Panc1 (cell line): ENCODE measurements at regions not wholly inside any gene's neighbourhood (a gene's known extent, or its start where the extent isn't known, plus 50 kb on each side); places are given as distances from the start of the nearest gene placed in this dataset.

Experiments
- ATAC-seq: fragments of 200-7000 bp; cut with Tn5 transposase; 2 replicates; pipeline ENCODE4 v1.9.1; 2020; ENCODE audit warnings: mild to moderate bottlenecking, moderate library complexity
- BruUV-seq: library from RNA; stranded (reverse); fragments of 400-500 nt; replicated peaks from 2 replicates; lab custom pipeline; 2021; lab: Mats Ljungman, UMichigan
- CTCF ChIA-PET: fragments of 300-600 bp; sonication (Branson Sonifier 250); formaldehyde crosslinking; loops from one replicate; lab custom pipeline; 2022; ENCODE audit warnings: antibody characterized with exemption; lab: Charles Lee
- POLR2A ChIA-PET: fragments of 300-600 bp; sonication (Branson Sonifier 250); formaldehyde crosslinking; loops from one replicate; lab custom pipeline; 2022; ENCODE audit warnings: antibody characterized with exemption; lab: Charles Lee
- DNase-seq: peaks from one replicate; pipeline ENCODE4 v3.0.0-alpha.2; 2010; ENCODE audit warnings: low read depth, low spot score
- H3K27ac ChIP-seq: 2 replicates; pipeline ENCODE4 v1.5.1; 2011; ENCODE audit warnings: mild to moderate bottlenecking, low read length, inconsistent platforms
- H3K27me3 ChIP-seq: fragments of 200-500 bp; sonication (Bioruptor generic); 2 replicates; pipeline ENCODE4 v1.6.0; 2014; ENCODE audit warnings: low read length, inconsistent platforms; ENCODE audit not compliant: control insufficient read depth, insufficient read depth
- H3K36me3 ChIP-seq: fragments of 200-500 bp; sonication (Bioruptor generic); 2 replicates; pipeline ENCODE4 v1.5.1; 2014; ENCODE audit warnings: inconsistent platforms, mild to moderate bottlenecking, low read length, moderate library complexity; ENCODE audit not compliant: control insufficient read depth, insufficient read depth
- H3K4me1 ChIP-seq: 2 replicates; pipeline ENCODE4 v1.5.1; 2011; ENCODE audit warnings: inconsistent platforms, mild to moderate bottlenecking, low read length, moderate library complexity; ENCODE audit not compliant: control insufficient read depth, insufficient read depth
- H3K4me3 ChIP-seq, 2 experiments: 2 replicates each; pipeline ENCODE4 v1.5.1; 2011 to 2012; ENCODE audit warnings: low read depth in 2 of 2, low read length in 2 of 2, mild to moderate bottlenecking in 2 of 2, inconsistent platforms in 1 of 2, moderate library complexity in 1 of 2
- H3K9me3 ChIP-seq: fragments of 200-500 bp; sonication (Bioruptor generic); 2 replicates; pipeline ENCODE4 v1.5.1; 2014; ENCODE audit warnings: low read depth, mild to moderate bottlenecking, inconsistent platforms, low read length, moderate library complexity; ENCODE audit not compliant: control insufficient read depth, insufficient read depth
- POLR2AphosphoS5 ChIP-seq: IDR thresholded peaks from 2 replicates; pipeline ENCODE4 v1.6.1; 2012; ENCODE audit warnings: mild to moderate bottlenecking, low read depth, low read length, moderate library complexity
- SIN3A ChIP-seq: IDR thresholded peaks from 2 replicates; pipeline ENCODE4 v1.6.1; 2012; ENCODE audit warnings: low read depth, mild to moderate bottlenecking, low read length, moderate library complexity, borderline replicate concordance; ENCODE audit not compliant: insufficient read depth
- TCF7L2 ChIP-seq: IDR thresholded peaks from 2 replicates; pipeline ENCODE4 v1.6.1; 2011; ENCODE audit warnings: mild to moderate bottlenecking, low read depth, low read length, inconsistent platforms
- in situ Hi-C: cut with HindIII; loops from 2 replicates; pipeline ENCODE4 v1.10.0; 2016; ENCODE audit warnings: low sequenced_read_pairs, low pct_unique_long_range_greater_than_20kb
- intact Hi-C: fragments of 100-400 bp; cut with micrococcal nuclease; formaldehyde crosslinking; loops from one replicate; pipeline ENCODE4 v1.10.0; 2022; ENCODE audit not compliant: unreplicated experiment
- TF ChIP-seq, protein P1 (sequence below), 2 experiments: IDR thresholded peaks; 2 replicates each; pipeline ENCODE4 v1.6.1; 2011 to 2012; ENCODE audit warnings: low read depth in 2 of 2, control low read depth in 1 of 2, low read length in 1 of 2, mild to moderate bottlenecking in 1 of 2, moderate library complexity in 1 of 2; ENCODE audit not compliant: insufficient read depth in 1 of 2
- TF ChIP-seq, protein P2 (sequence below): fragments of 450-650 bp; IDR thresholded peaks from 2 replicates; pipeline ENCODE4 v1.5.1; 2017; ENCODE audit warnings: mild to moderate bottlenecking

GRCh38 chr5:99949969-99950524, 585.1 kb upstream of the FAM174A start:
- TF ChIP-seq POLR2AphosphoS5 (no peak), SIN3A (no peak), TCF7L2 (no peak)
- TF ChIP-seq, protein P1, sequence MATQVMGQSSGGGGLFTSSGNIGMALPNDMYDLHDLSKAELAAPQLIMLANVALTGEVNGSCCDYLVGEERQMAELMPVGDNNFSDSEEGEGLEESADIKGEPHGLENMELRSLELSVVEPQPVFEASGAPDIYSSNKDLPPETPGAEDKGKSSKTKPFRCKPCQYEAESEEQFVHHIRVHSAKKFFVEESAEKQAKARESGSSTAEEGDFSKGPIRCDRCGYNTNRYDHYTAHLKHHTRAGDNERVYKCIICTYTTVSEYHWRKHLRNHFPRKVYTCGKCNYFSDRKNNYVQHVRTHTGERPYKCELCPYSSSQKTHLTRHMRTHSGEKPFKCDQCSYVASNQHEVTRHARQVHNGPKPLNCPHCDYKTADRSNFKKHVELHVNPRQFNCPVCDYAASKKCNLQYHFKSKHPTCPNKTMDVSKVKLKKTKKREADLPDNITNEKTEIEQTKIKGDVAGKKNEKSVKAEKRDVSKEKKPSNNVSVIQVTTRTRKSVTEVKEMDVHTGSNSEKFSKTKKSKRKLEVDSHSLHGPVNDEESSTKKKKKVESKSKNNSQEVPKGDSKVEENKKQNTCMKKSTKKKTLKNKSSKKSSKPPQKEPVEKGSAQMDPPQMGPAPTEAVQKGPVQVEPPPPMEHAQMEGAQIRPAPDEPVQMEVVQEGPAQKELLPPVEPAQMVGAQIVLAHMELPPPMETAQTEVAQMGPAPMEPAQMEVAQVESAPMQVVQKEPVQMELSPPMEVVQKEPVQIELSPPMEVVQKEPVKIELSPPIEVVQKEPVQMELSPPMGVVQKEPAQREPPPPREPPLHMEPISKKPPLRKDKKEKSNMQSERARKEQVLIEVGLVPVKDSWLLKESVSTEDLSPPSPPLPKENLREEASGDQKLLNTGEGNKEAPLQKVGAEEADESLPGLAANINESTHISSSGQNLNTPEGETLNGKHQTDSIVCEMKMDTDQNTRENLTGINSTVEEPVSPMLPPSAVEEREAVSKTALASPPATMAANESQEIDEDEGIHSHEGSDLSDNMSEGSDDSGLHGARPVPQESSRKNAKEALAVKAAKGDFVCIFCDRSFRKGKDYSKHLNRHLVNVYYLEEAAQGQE (IDR thresholded peaks at IDR 0.05; ENCODE audit: insufficient read depth in 1 of 2, low read depth in 2 of 2, low read length in 1 of 2) = no peak
- TF ChIP-seq, protein P2, sequence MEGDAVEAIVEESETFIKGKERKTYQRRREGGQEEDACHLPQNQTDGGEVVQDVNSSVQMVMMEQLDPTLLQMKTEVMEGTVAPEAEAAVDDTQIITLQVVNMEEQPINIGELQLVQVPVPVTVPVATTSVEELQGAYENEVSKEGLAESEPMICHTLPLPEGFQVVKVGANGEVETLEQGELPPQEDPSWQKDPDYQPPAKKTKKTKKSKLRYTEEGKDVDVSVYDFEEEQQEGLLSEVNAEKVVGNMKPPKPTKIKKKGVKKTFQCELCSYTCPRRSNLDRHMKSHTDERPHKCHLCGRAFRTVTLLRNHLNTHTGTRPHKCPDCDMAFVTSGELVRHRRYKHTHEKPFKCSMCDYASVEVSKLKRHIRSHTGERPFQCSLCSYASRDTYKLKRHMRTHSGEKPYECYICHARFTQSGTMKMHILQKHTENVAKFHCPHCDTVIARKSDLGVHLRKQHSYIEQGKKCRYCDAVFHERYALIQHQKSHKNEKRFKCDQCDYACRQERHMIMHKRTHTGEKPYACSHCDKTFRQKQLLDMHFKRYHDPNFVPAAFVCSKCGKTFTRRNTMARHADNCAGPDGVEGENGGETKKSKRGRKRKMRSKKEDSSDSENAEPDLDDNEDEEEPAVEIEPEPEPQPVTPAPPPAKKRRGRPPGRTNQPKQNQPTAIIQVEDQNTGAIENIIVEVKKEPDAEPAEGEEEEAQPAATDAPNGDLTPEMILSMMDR = no peak
- Histone ChIP-seq H3K4me3 (no peak overlapping the region), H3K9me3 (no peaks in the 10 kb centered on the region), H3K27ac (no peak overlapping the region), H3K27me3 (no peaks in the 10 kb centered on the region), H3K36me3 (no peaks in the 10 kb centered on the region), H3K4me1 (no peaks in the 10 kb centered on the region)
- in situ Hi-C loops = no loop called here
- ChIA-PET CTCF (no interaction called here), POLR2A (no interaction called here)
- intact Hi-C loops = no loop called here
- ATAC-seq (no peak), DNase-seq (no peak)
- no TSS peak for BruUV-seq

- CTCF ChIA-PET = no interaction called here
- TF ChIP-seq, protein P2 = no peak
- TF ChIP-seq TCF7L2 = no peak
- TF ChIP-seq, protein P1 (IDR thresholded peaks at IDR 0.05; ENCODE audit: insufficient read depth in 1 of 2, low read depth in 2 of 2, low read length in 1 of 2) = no peak
Measured at GRCh38 chr5:99949361-99949760, 585.8 kb upstream of the FAM174A start.

More at GRCh38 chr5:99949361-99949760, 585.8 kb upstream of the FAM174A start:
- ATAC-seq (no peak), DNase-seq (no peak)
- no peaks in the 10 kb centered on the region for H3K27me3 ChIP-seq
- POLR2A ChIA-PET = no interaction called here
- no TSS peak for BruUV-seq
- intact Hi-C loops = no loop called here
- H3K27ac ChIP-seq = no peak overlapping the region
- H3K4me3 ChIP-seq = no peak overlapping the region
- no peaks in the 10 kb centered on the region for H3K4me1 ChIP-seq
- no peaks in the 10 kb centered on the region for H3K9me3 ChIP-seq
- in situ Hi-C loops = no loop called here
- no peaks in the 10 kb centered on the region for H3K36me3 ChIP-seq
